ENCODE measurements at regions not wholly inside any gene's neighbourhood (a gene's known extent, or its start where the extent isn't known, plus 50 kb on each side); places are given as distances from the start of the nearest gene placed in this dataset.
A peak's percentile ranks its signal among the peaks of the same experiment; 100 is the strongest.

- no peak overlapping the region; the same call in 1 of the 2 replicates for H3K4me3 ChIP-seq (ENCODE audit: low read depth, low read length)
- DNase-seq (ENCODE audit: low read depth): peak; percentile 79
- no peak for TF ChIP-seq CTCF (IDR thresholded peaks at IDR 0.05; ENCODE audit: low read depth, low read length, missing control alignments)
These were observed 235.6 kb downstream of the BCL11A start for GRCh38 chr2:60317844-60318243.

- no peak for TF ChIP-seq CTCF (IDR thresholded peaks at IDR 0.05; ENCODE audit: low read depth, low read length, missing control alignments)
- no peak for DNase-seq (ENCODE audit: low read depth)
- H3K4me3 ChIP-seq (ENCODE audit: low read depth, low read length): no peak overlapping the region
These were observed 236.4 kb downstream of the BCL11A start for GRCh38 chr2:60317034-60317386.

GRCh38 chr2:60316381-60317033 is 236.9 kb downstream of the BCL11A start:
- H3K4me3 ChIP-seq (ENCODE audit: low read depth, low read length): no peak overlapping the region
- no peak for DNase-seq (ENCODE audit: low read depth)
- TF ChIP-seq CTCF (IDR thresholded peaks at IDR 0.05; ENCODE audit: low read depth, low read length, missing control alignments): no peak

- H3K4me3 ChIP-seq (ENCODE audit: low read depth, low read length): no peak overlapping the region
- peak; percentile 35 for TF ChIP-seq CTCF (IDR thresholded peaks at IDR 0.05; ENCODE audit: low read depth, low read length, missing control alignments)
- DNase-seq (ENCODE audit: low read depth): no peak
These were observed 239.8 kb downstream of the BCL11A start for GRCh38 chr2:60313470-60314172.

- no peak overlapping the region for H3K4me3 ChIP-seq (ENCODE audit: low read depth, low read length)
- no peak for TF ChIP-seq CTCF (IDR thresholded peaks at IDR 0.05; ENCODE audit: low read depth, low read length, missing control alignments)
- DNase-seq (ENCODE audit: low read depth): no peak
These were observed 240.8 kb downstream of the BCL11A start for GRCh38 chr2:60312618-60313017.

GRCh38 chr2:60311524-60311923 is 241.9 kb downstream of the BCL11A start:
- no peak for DNase-seq (ENCODE audit: low read depth)
- no peak for TF ChIP-seq CTCF (IDR thresholded peaks at IDR 0.05; ENCODE audit: low read depth, low read length, missing control alignments)
- no peak overlapping the region for H3K4me3 ChIP-seq (ENCODE audit: low read depth, low read length)
